Spinal cord (tissue), 9 donors: ENCODE measurements at regions not wholly inside any gene's neighbourhood (a gene's known extent, or its start where the extent isn't known, plus 50 kb on each side); places are given as distances from the start of the nearest gene placed in this dataset.
A peak's percentile ranks its signal among the peaks of the same experiment; 100 is the strongest.
"Not testable (repeated sequence)": the region's sequence is repeated elsewhere in the genome, so short reads cannot be mapped to it uniquely, and the experiment has no call there.

Experiments used
- DNase-seq, 6 donors: peaks; one replicate each; pipeline versions ENCODE4 v3.0.0 to v3.0.0-alpha.2; 2013 to 2015; ENCODE audit warnings: low spot score in 6 of 6, low read depth in 4 of 6
- H3K27ac ChIP-seq: one replicate; pipeline ENCODE4 v1.5.1; 2013; ENCODE audit warnings: low read depth, low read length, control low read depth
- H3K27me3 ChIP-seq: one replicate; pipeline ENCODE4 v1.6.1; 2013; ENCODE audit warnings: low read length; ENCODE audit not compliant: control insufficient read depth, insufficient read depth
- H3K36me3 ChIP-seq: one replicate; pipeline ENCODE4 v1.6.1; 2013; ENCODE audit warnings: low read length; ENCODE audit not compliant: control insufficient read depth, insufficient read depth
- H3K4me1 ChIP-seq: one replicate; pipeline ENCODE4 v1.6.1; 2013; ENCODE audit warnings: low read length; ENCODE audit not compliant: control insufficient read depth, insufficient read depth
- H3K4me3 ChIP-seq: one replicate; pipeline ENCODE4 v1.5.1; 2013; ENCODE audit warnings: low read depth, low read length, control low read depth
- H3K9me3 ChIP-seq: one replicate; pipeline ENCODE4 v1.6.1; 2013; ENCODE audit warnings: low read length; ENCODE audit not compliant: control insufficient read depth, insufficient read depth
- WGBS: methylation state at CpG from one replicate; pipeline ENCODE4 v1.1.5; 2013; ENCODE audit warnings: missing lambda C conversion rate; ENCODE audit not compliant: insufficient coverage; 5-methylcytosine and 5-hydroxymethylcytosine counted together
- donor health status: healthy.

- Histone ChIP-seq H3K27me3 (no peaks in the 10 kb centered on the region), H3K27ac (no peak overlapping the region), H3K9me3 (no peaks in the 10 kb centered on the region), H3K4me1 (no peaks in the 10 kb centered on the region), H3K4me3 (no peak overlapping the region), H3K36me3 (no peaks in the 10 kb centered on the region)
- DNase-seq: peak in 1 of 6 donors; percentile 1
- 57% methylated on average over 4 of the region's 4 CpGs for WGBS
Observed at GRCh38 chrX:127519323-127519722, 532.9 kb downstream of the ACTRT1 start.

- H3K27ac ChIP-seq: no peak overlapping the region
- no peaks in the 10 kb centered on the region for H3K4me1 ChIP-seq
- WGBS: 73% methylated on average over 1 of the region's 1 CpG
Observed at GRCh38 chrX:127490000-127490399, 562.2 kb downstream of the ACTRT1 start.

GRCh38 chrX:127466211-127466610, 586.0 kb downstream of the ACTRT1 start:
- no peak for DNase-seq
- H3K27ac ChIP-seq: no peak overlapping the region

More at GRCh38 chrX:127490000-127490399, 562.2 kb downstream of the ACTRT1 start:
- Histone ChIP-seq H3K4me3 (no peak overlapping the region), H3K27me3 (no peaks in the 10 kb centered on the region), H3K36me3 (no peaks in the 10 kb centered on the region), H3K9me3 (no peaks in the 10 kb centered on the region)
- DNase-seq: no peak

GRCh38 chrX:127459790-127460189, 592.4 kb downstream of the ACTRT1 start:
- DNase-seq: no peak
- Histone ChIP-seq H3K36me3 (no peaks in the 10 kb centered on the region), H3K27me3 (no peaks in the 10 kb centered on the region), H3K27ac (no peak overlapping the region), H3K4me1 (no peaks in the 10 kb centered on the region), H3K4me3 (no peak overlapping the region), H3K9me3 (no peaks in the 10 kb centered on the region)
- 20% methylated on average over 2 of the region's 4 CpGs for WGBS

More at GRCh38 chrX:127466211-127466610, 586.0 kb downstream of the ACTRT1 start:
- no peaks in the 10 kb centered on the region for H3K9me3 ChIP-seq
- no peak overlapping the region for H3K4me3 ChIP-seq
- no peaks in the 10 kb centered on the region for H3K36me3 ChIP-seq
- no peaks in the 10 kb centered on the region for H3K4me1 ChIP-seq
- H3K27me3 ChIP-seq: no peaks in the 10 kb centered on the region

GRCh38 chrX:127457161-127457560, 595.0 kb downstream of the ACTRT1 start:
- Histone ChIP-seq H3K4me3 (no peak overlapping the region), H3K4me1 (no peaks in the 10 kb centered on the region), H3K27me3 (no peaks in the 10 kb centered on the region), H3K36me3 (no peaks in the 10 kb centered on the region), H3K27ac (no peak overlapping the region), H3K9me3 (no peaks in the 10 kb centered on the region)
- no peak for DNase-seq

GRCh38 chrX:127439676-127440075, 612.5 kb downstream of the ACTRT1 start:
- Histone ChIP-seq H3K27me3 (no peaks in the 10 kb centered on the region), H3K4me3 (no peak overlapping the region), H3K36me3 (no peaks in the 10 kb centered on the region), H3K9me3 (no peaks in the 10 kb centered on the region), H3K4me1 (no peaks in the 10 kb centered on the region), H3K27ac (no peak overlapping the region)
- no peak for DNase-seq
- WGBS: no CpG with 5 or more reads among the region's 2 CpGs

- WGBS: no CpG with 5 or more reads among the region's 2 CpGs
- no peak overlapping the region for H3K27ac ChIP-seq
- DNase-seq: peak in 1 of 6 donors; percentile 67
Observed at GRCh38 chrX:127405946-127406345, 586.4 kb downstream of the PRR32 start.

GRCh38 chrX:127404161-127404560, 584.6 kb downstream of the PRR32 start:
- H3K27me3 ChIP-seq: no peaks in the 10 kb centered on the region
- no peaks in the 10 kb centered on the region for H3K4me1 ChIP-seq
- peak in 1 of 6 donors; percentile 9 for DNase-seq
- no peaks in the 10 kb centered on the region for H3K36me3 ChIP-seq
- H3K9me3 ChIP-seq: peaks cover 2% of the 10 kb centered on the region
- WGBS: 33% methylated on average over 1 of the region's 1 CpG
- no peak overlapping the region for H3K27ac ChIP-seq
- no peak overlapping the region for H3K4me3 ChIP-seq

More at GRCh38 chrX:127405946-127406345, 586.4 kb downstream of the PRR32 start:
- H3K36me3 ChIP-seq: no peaks in the 10 kb centered on the region
- H3K9me3 ChIP-seq: peaks cover 2% of the 10 kb centered on the region
- H3K4me1 ChIP-seq: no peaks in the 10 kb centered on the region
- H3K4me3 ChIP-seq: no peak overlapping the region
- H3K27me3 ChIP-seq: no peaks in the 10 kb centered on the region

GRCh38 chrX:127400231-127400630, 580.7 kb downstream of the PRR32 start:
- 86% methylated on average over 1 of the region's 4 CpGs for WGBS
- not testable (repeated sequence) for H3K4me3 ChIP-seq, H3K36me3 ChIP-seq, H3K27ac ChIP-seq, H3K4me1 ChIP-seq, DNase-seq, H3K27me3 ChIP-seq, H3K9me3 ChIP-seq

GRCh38 chrX:127390316-127390715, 570.8 kb downstream of the PRR32 start:
- WGBS: no CpG with 5 or more reads among the region's 4 CpGs
- Histone ChIP-seq H3K27ac (no peak overlapping the region), H3K9me3 (no peaks in the 10 kb centered on the region), H3K4me1 (no peaks in the 10 kb centered on the region), H3K4me3 (no peak overlapping the region), H3K36me3 (no peaks in the 10 kb centered on the region), H3K27me3 (no peaks in the 10 kb centered on the region)
- DNase-seq: no peak
